Aorta (tissue), 5 donors: ENCODE measurements at regions not wholly inside any gene's neighbourhood (a gene's known extent, or its start where the extent isn't known, plus 50 kb on each side); places are given as distances from the start of the nearest gene placed in this dataset.
"Not testable (repeated sequence)": the region's sequence is repeated elsewhere in the genome, so short reads cannot be mapped to it uniquely, and the experiment has no call there.

Experiments
- ATAC-seq: fragments of 200-7000 bp; cut with Tn5 transposase; one replicate; pipeline ENCODE4 v1.9.1; 2022; ENCODE audit warnings: moderate library complexity; ENCODE audit not compliant: low FRiP score
- DNase-seq, 2 donors: peaks; one replicate each; pipeline ENCODE4 v3.0.0-alpha.2; 2020
- H3K27ac ChIP-seq, 2 donors: one replicate each; pipeline ENCODE4 v1.5.1; 2013; ENCODE audit warnings: low read length in 2 of 2, mild to moderate bottlenecking in 2 of 2, moderate library complexity in 2 of 2, control low read depth in 1 of 2, inconsistent platforms in 1 of 2, low read depth in 1 of 2
- H3K27me3 ChIP-seq, 2 donors: one replicate each; pipeline ENCODE4 v1.6.1; 2013; ENCODE audit warnings: control low read depth in 1 of 2, low read length in 1 of 2, mild to moderate bottlenecking in 1 of 2, moderate library complexity in 1 of 2; ENCODE audit not compliant: insufficient read depth in 2 of 2, control insufficient read depth in 1 of 2
- H3K36me3 ChIP-seq, 2 donors: one replicate each; pipeline ENCODE4 v1.6.1; 2013; ENCODE audit warnings: control low read depth in 1 of 2, low read length in 1 of 2, mild to moderate bottlenecking in 1 of 2; ENCODE audit not compliant: insufficient read depth in 2 of 2, control insufficient read depth in 1 of 2
- H3K4me1 ChIP-seq, 2 donors: one replicate each; pipeline ENCODE4 v1.6.1; 2013; ENCODE audit warnings: low read length in 2 of 2, control low read depth in 1 of 2, mild to moderate bottlenecking in 1 of 2, moderate library complexity in 1 of 2; ENCODE audit not compliant: insufficient read depth in 2 of 2, control insufficient read depth in 1 of 2
- H3K4me3 ChIP-seq, 2 donors: one replicate each; pipeline ENCODE4 v1.5.1; 2013; ENCODE audit warnings: low read length in 2 of 2, control low read depth in 1 of 2, mild to moderate bottlenecking in 1 of 2
- H3K9me3 ChIP-seq: one replicate; pipeline ENCODE4 v1.6.1; 2013; ENCODE audit warnings: mild to moderate bottlenecking, low read length; ENCODE audit not compliant: control insufficient read depth
- WGBS, 2 donors: extraction: QIAGEN DNeasy Blood & Tissue Kit; methylation state at CpG; one replicate each; pipeline ENCODE4 v1.1.7; 2013; 5-methylcytosine and 5-hydroxymethylcytosine counted together
- intact Hi-C, 2 donors: fragments of 100-400 bp; cut with DNase I; formaldehyde crosslinking; loops; one replicate each; pipeline versions ENCODE4 v1.14.2 to v1.15.0; 2022
- donor health status: healthy with polysubstance abuse.
- donor health status: Bipolar disorder and iron deficiency.
- donor health status: DM: no; HTN: no; CAD: no.
- donor health status: DM: no; HTN: no; CAD: no.
- donor health status: DM: yes; HTN: yes; CAD: no.

- Histone ChIP-seq H3K9me3 (no peaks in the 10 kb centered on the region), H3K27me3 (no peaks in the 10 kb centered on the region), H3K27ac (no peak overlapping the region), H3K4me1 (no peaks in the 10 kb centered on the region), H3K4me3 (no peak overlapping the region), H3K36me3 (no peaks in the 10 kb centered on the region)
- WGBS, 2 donors, result 62 to 80% methylated on average over 3 of the region's 3 CpGs
- ATAC-seq, result no peak
- intact Hi-C loops, result no loop called here
- no peak for DNase-seq
These were observed 1534.8 kb downstream of the SLITRK5 start for GRCh38 chr13:89205856-89206520.

- intact Hi-C loops, result no loop called here
- 90 to 91% methylated on average over 1 of the region's 1 CpG for WGBS, 2 donors
These were observed 1541.0 kb downstream of the SLITRK5 start for GRCh38 chr13:89212186-89212585.

GRCh38 chr13:89214185-89214584 is 1543.0 kb downstream of the SLITRK5 start:
- DNase-seq (no peak), ATAC-seq (no peak)
- WGBS, 2 donors, result 90 to 94% methylated on average over 1 of the region's 1 CpG
- Histone ChIP-seq H3K4me1 (no peaks in the 10 kb centered on the region), H3K27me3 (no peaks in the 10 kb centered on the region), H3K27ac (no peak overlapping the region), H3K4me3 (no peak overlapping the region), H3K36me3 (no peaks in the 10 kb centered on the region), H3K9me3 (no peaks in the 10 kb centered on the region)
- intact Hi-C loops, result no loop called here

More at GRCh38 chr13:89212186-89212585, 1541.0 kb downstream of the SLITRK5 start:
- no peak for ATAC-seq
- no peaks in the 10 kb centered on the region for H3K9me3 ChIP-seq
- no peaks in the 10 kb centered on the region for H3K36me3 ChIP-seq
- DNase-seq, result no peak
- no peaks in the 10 kb centered on the region for H3K4me1 ChIP-seq
- H3K4me3 ChIP-seq, result no peak overlapping the region
- no peaks in the 10 kb centered on the region for H3K27me3 ChIP-seq
- H3K27ac ChIP-seq, result no peak overlapping the region

- H3K4me3 ChIP-seq, H3K9me3 ChIP-seq, H3K27ac ChIP-seq, H3K27me3 ChIP-seq, DNase-seq, H3K36me3 ChIP-seq, intact Hi-C loops, H3K4me1 ChIP-seq, ATAC-seq: not testable (repeated sequence)
- WGBS, 2 donors, result 84 to 87% methylated on average over 13 of the region's 13 CpGs
These were observed 1544.1 kb downstream of the SLITRK5 start for GRCh38 chr13:89215319-89215718.

GRCh38 chr13:89217813-89218212 is 1546.6 kb downstream of the SLITRK5 start:
- Histone ChIP-seq H3K4me1 (no peaks in the 10 kb centered on the region), H3K36me3 (no peaks in the 10 kb centered on the region), H3K27ac (no peak overlapping the region), H3K27me3 (no peaks in the 10 kb centered on the region), H3K9me3 (peaks cover 5% of the 10 kb centered on the region), H3K4me3 (no peak overlapping the region)
- intact Hi-C loops, result no loop called here
- ATAC-seq (no peak), DNase-seq (no peak)

- WGBS, 2 donors, result 77 to 85% methylated on average over 1 of the region's 1 CpG
- H3K4me3 ChIP-seq, result no peak overlapping the region
- no peaks in the 10 kb centered on the region for H3K27me3 ChIP-seq
- H3K27ac ChIP-seq, result no peak overlapping the region
- DNase-seq (no peak), ATAC-seq (no peak)
- no peaks in the 10 kb centered on the region for H3K36me3 ChIP-seq
- intact Hi-C loops, result no loop called here
- peaks cover 5% of the 10 kb centered on the region for H3K9me3 ChIP-seq
- no peaks in the 10 kb centered on the region for H3K4me1 ChIP-seq
These were observed 1550.5 kb downstream of the SLITRK5 start for GRCh38 chr13:89221557-89222158.

- no peaks in the 10 kb centered on the region for H3K4me1 ChIP-seq
- 32 to 35% methylated on average over 4 of the region's 4 CpGs for WGBS, 2 donors
- no peak overlapping the region for H3K4me3 ChIP-seq
- no peaks in the 10 kb centered on the region for H3K27me3 ChIP-seq
- intact Hi-C loops, result no loop called here
- no peak overlapping the region for H3K27ac ChIP-seq
- H3K9me3 ChIP-seq, result peaks cover under 1% of the 10 kb centered on the region
- ATAC-seq (no peak), DNase-seq (no peak)
- H3K36me3 ChIP-seq, result no peaks in the 10 kb centered on the region
These were observed 1556.2 kb downstream of the SLITRK5 start for GRCh38 chr13:89227356-89227755.

GRCh38 chr13:89238496-89238895 is 1567.3 kb downstream of the SLITRK5 start:
- Histone ChIP-seq H3K36me3 (no peaks in the 10 kb centered on the region), H3K27ac (no peak overlapping the region), H3K9me3 (no peaks in the 10 kb centered on the region), H3K4me3 (no peak overlapping the region), H3K4me1 (no peaks in the 10 kb centered on the region), H3K27me3 (no peaks in the 10 kb centered on the region)
- WGBS, 2 donors, result 66 to 78% methylated on average over 7 of the region's 7 CpGs
- DNase-seq, result no peak
- intact Hi-C loops, result no loop called here
- ATAC-seq, result no peak

GRCh38 chr13:89239361-89240127 is 1568.4 kb downstream of the SLITRK5 start:
- 78 to 84% methylated on average over 1 of the region's 1 CpG for WGBS, 2 donors

More at GRCh38 chr13:89239361-89240127, 1568.4 kb downstream of the SLITRK5 start:
- Histone ChIP-seq H3K9me3 (no peaks in the 10 kb centered on the region), H3K36me3 (no peaks in the 10 kb centered on the region), H3K4me3 (no peak overlapping the region), H3K27me3 (no peaks in the 10 kb centered on the region), H3K27ac (no peak overlapping the region), H3K4me1 (no peaks in the 10 kb centered on the region)
- ATAC-seq, result no peak
- intact Hi-C loops, result no loop called here
- no peak for DNase-seq
